ENCODE measurements at regions not wholly inside any gene's neighbourhood (a gene's known extent, or its start where the extent isn't known, plus 50 kb on each side); places are given as distances from the start of the nearest gene placed in this dataset.
"Not testable (repeated sequence)": the region's sequence is repeated elsewhere in the genome, so short reads cannot be mapped to it uniquely, and the experiment has no call there.

GRCh38 chr10:8835453-8836167 lies 781.1 kb downstream of the GATA3 start:
- DNase-seq (ENCODE audit: low read depth), result no peak
- TF ChIP-seq CTCF (conservative IDR thresholded peaks at IDR 0.05; ENCODE audit: low read depth, low read length), result no peak
- no peak overlapping the region for H3K4me3 ChIP-seq (ENCODE audit: low read depth, low read length)

- TF ChIP-seq CTCF (conservative IDR thresholded peaks at IDR 0.05; ENCODE audit: low read depth, low read length), result no peak
- no peak for DNase-seq (ENCODE audit: low read depth)
- H3K4me3 ChIP-seq (ENCODE audit: low read depth, low read length), result no peak overlapping the region
These were observed 785.9 kb downstream of the GATA3 start for GRCh38 chr10:8840356-8840755.

- no peak overlapping the region for H3K4me3 ChIP-seq (ENCODE audit: low read depth, low read length)
- TF ChIP-seq CTCF (conservative IDR thresholded peaks at IDR 0.05; ENCODE audit: low read depth, low read length), result no peak
- DNase-seq (ENCODE audit: low read depth), result no peak
These were observed 789.7 kb downstream of the GATA3 start for GRCh38 chr10:8844141-8844540.

- no peak for DNase-seq (ENCODE audit: low read depth)
- no peak overlapping the region for H3K4me3 ChIP-seq (ENCODE audit: low read depth, low read length)
- no peak for TF ChIP-seq CTCF (conservative IDR thresholded peaks at IDR 0.05; ENCODE audit: low read depth, low read length)
These were observed 798.1 kb downstream of the GATA3 start for GRCh38 chr10:8852546-8852945.

GRCh38 chr10:8853048-8853447 lies 798.6 kb downstream of the GATA3 start:
- H3K4me3 ChIP-seq (ENCODE audit: low read depth, low read length), result no peak overlapping the region
- TF ChIP-seq CTCF (conservative IDR thresholded peaks at IDR 0.05; ENCODE audit: low read depth, low read length), result no peak
- DNase-seq (ENCODE audit: low read depth), result no peak

GRCh38 chr10:8868924-8869323 lies 814.4 kb downstream of the GATA3 start:
- not testable (repeated sequence) for H3K4me3 ChIP-seq (ENCODE audit: low read depth, low read length)

GRCh38 chr10:8873310-8873709 lies 818.8 kb downstream of the GATA3 start:
- no peak overlapping the region for H3K4me3 ChIP-seq (ENCODE audit: low read depth, low read length)
- DNase-seq (ENCODE audit: low read depth), result no peak
- TF ChIP-seq CTCF (conservative IDR thresholded peaks at IDR 0.05; ENCODE audit: low read depth, low read length), result no peak

More at GRCh38 chr10:8868924-8869323, 814.4 kb downstream of the GATA3 start:
- DNase-seq (ENCODE audit: low read depth), result not testable (repeated sequence)

All from choroid plexus epithelial cell (primary cell).